ENCODE measurements at regions not wholly inside any gene's neighbourhood (a gene's known extent, or its start where the extent isn't known, plus 50 kb on each side); places are given as distances from the start of the nearest gene placed in this dataset.
A peak's percentile ranks its signal among the peaks of the same experiment; 100 is the strongest.

DNA sequence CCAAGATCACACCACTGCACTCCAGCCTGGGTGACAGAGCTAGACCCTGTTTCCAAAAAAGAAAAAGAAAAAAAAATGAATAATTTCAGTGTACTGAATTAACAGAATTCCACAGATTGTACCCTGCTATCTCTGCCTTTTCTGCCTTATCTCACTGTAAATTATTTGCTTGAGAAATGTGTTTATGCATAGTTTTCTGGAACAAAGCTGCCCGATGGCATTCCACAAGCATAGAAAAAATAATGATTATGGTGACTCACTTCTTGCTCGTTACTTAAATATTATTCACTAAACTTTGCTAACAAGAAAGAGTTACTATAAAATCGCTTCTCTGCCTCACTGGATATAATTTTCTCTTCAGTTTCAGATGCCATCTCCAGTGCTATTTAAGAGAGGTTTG is 88.7 kb upstream of the FAM169A start:
- DNase-seq (ENCODE audit: low spot score): no peak

GRCh38 chr5:74953937-74954720 is 87.9 kb upstream of the FAM169A start:
- no peak for DNase-seq (ENCODE audit: low spot score)

- DNase-seq (ENCODE audit: low spot score): no peak
Observed at GRCh38 chr5:74953554-74953936, 87.4 kb upstream of the FAM169A start.

GRCh38 chr5:74952406-74952805 is 86.2 kb upstream of the FAM169A start:
- DNase-seq (ENCODE audit: low spot score): no peak

- DNase-seq (ENCODE audit: low spot score): no peak
Observed at GRCh38 chr5:74951865-74952264, 85.7 kb upstream of the FAM169A start.

DNA sequence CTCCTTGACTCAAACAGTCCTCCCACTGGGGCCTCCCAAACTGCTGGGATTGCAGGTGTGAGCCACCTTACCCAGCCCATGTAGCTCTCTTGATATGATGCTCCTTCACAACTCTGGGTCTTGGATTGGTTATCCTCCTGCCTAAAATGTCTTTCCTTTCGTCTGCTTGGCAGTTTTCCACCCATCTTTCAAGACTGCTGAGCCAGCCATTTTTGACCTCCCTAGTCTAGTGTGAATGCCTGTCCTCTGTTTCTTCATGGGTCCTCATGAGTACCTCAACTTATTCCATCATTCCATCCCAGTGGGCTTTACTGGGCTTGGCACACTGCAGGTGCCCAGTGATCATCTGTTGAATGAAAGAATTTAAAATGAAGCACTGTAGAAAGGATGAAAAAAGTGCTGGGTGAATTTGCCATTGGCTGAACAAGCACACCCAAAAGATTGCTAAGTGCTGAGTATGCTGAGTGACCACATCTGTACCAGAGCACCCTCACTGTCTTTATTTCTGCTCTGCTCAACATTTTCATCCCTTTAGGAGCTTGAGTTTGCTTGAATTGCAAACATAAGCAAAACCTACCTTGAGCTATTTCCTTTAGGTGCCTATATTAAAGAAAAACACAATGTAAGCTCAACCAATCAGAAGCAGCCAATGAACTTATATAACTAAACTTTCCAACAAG is 84.8 kb upstream of the FAM169A start:
- DNase-seq (ENCODE audit: low spot score): no peak

DNA sequence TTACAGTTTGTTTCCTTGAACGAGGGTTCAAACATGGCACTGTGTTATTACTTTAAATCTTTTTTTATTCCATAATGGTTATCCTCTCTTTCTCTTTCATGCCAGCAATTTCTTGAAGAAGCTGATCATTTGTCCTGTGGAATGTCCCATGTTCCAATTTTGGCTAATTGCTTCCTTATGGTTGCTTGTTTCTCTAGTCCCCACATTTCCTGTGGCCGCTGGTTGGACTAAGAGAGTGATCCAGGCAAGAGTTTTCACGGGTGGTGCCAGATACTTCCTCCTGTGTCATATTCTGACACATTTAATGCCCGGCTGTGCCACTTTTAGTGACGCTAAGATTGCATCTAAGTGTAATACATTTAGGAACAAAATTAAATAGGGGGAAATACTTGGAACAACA is 83.8 kb upstream of the FAM169A start:
- DNase-seq (ENCODE audit: low spot score): no peak

- DNase-seq (ENCODE audit: low spot score): no peak
Observed at GRCh38 chr5:74948031-74948546, 81.9 kb upstream of the FAM169A start.

DNA sequence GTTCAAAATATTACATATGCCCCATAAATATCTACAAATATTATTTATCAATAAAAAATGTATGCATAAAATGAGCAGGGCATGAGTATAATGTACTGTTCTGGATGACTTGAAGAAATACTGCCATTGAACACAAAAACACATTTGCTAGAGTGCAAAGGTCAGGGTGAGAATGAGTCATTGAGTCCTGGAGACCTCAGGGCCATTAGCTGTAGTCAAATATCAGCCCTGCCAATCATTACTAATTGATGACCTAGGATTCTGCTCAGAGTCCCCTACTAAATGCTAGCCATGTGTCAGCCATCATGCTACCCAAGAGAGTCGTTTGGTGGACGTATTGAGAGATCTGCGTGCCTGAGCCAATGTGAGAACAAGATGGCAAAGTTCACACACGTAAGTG is 80.3 kb upstream of the FAM169A start:
- no peak for DNase-seq (ENCODE audit: low spot score)

GRCh38 chr5:74945561-74946165 is 79.5 kb upstream of the FAM169A start:
- no peak for DNase-seq (ENCODE audit: low spot score)

DNA sequence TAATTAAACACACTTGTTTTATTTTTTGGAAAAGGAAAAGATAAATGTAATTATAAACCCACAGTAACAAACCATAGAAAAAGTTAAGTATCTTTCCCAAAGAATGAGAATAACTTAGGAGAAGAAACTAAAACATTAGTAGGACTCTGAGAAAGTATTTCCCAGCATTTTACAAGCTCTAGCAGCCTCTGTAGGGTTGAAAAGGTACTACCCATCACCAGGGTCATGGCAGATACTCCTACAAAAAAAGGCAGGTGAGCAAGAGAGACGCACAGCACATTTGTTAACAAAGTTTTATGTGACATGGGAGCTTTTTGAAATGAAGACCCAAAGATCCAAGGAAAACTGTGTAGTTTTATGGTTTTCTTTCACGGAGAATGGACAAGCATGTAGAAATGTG is 77.7 kb upstream of the FAM169A start:
- no peak for DNase-seq (ENCODE audit: low spot score)

GRCh38 chr5:74942622-74943286 is 76.6 kb upstream of the FAM169A start:
- DNase-seq (ENCODE audit: low spot score): no peak

DNA sequence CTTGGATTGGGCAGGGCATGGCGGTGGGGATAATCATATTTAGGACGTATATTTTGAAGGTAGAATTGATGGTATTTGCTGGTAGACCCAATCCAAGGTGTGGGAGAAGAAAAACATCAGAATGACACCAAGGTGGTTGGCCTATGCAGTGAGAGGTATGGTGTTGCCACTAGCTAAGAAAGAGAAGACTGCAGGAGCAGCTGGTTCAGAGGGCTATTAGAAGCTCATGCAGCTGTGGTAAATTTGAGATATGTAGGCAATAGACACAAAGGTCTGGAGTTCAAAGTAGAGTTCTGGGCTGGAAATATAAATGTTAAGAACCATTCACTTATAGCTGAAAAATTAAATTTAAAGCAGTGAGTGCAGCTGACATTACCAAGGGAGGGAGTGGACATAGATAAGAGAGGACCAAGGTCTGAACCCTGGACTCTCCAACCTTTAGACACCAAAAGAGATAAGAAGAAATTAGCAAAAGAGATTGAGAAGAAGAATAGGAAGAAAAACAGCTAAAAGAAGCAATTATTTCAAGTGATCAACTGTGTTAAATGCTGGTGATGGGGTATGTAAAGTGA is 74.7 kb upstream of the FAM169A start:
- DNase-seq (ENCODE audit: low spot score): no peak

DNA sequence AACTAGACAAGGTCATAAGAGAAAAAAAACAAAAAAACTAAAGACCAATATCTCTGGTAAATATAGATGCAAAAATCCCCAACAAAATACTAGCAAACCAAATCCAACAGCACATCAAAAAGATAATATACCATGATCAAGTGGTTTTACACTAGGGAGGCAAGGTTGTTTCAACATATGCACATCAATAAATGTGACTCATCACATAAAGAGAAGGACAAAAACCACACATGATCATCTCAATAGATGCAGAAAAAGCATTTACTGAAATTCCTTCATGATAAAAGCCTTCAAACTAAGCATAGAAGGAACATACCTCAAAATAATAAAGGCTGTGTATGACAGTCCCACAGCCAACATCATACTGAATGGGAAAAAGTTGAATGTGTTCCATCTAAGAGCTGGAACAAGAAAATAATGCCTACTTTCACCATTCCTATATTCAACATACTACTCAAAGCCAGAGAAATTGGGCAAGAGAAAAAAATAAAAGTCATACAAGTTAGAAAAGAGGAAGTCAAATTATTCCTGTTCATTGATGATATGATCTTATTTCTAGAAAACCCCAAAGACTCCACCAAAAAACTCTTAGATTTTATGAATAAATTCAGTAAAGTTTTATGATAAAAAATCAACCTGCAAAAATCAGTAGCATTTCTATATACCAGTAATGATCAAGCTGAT is 72.2 kb upstream of the FAM169A start:
- no peak for DNase-seq (ENCODE audit: low spot score)

DNA sequence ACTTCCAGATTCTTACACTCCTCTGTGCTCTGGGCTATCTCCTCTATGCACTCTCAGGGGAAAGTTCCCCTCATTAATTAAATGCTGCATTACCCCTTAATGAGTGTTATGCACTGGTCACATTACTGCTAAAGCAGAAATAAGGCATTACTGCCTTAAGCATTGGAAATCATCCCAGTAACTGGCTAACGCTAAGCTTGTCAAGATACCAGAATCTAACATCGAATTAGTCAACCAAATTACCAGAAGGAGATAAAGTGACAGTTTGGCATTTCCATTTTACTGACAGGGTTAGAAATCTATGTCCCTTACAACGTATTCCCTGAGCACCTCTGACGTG is 69.5 kb upstream of the FAM169A start:
- no peak for DNase-seq (ENCODE audit: low spot score)

DNA sequence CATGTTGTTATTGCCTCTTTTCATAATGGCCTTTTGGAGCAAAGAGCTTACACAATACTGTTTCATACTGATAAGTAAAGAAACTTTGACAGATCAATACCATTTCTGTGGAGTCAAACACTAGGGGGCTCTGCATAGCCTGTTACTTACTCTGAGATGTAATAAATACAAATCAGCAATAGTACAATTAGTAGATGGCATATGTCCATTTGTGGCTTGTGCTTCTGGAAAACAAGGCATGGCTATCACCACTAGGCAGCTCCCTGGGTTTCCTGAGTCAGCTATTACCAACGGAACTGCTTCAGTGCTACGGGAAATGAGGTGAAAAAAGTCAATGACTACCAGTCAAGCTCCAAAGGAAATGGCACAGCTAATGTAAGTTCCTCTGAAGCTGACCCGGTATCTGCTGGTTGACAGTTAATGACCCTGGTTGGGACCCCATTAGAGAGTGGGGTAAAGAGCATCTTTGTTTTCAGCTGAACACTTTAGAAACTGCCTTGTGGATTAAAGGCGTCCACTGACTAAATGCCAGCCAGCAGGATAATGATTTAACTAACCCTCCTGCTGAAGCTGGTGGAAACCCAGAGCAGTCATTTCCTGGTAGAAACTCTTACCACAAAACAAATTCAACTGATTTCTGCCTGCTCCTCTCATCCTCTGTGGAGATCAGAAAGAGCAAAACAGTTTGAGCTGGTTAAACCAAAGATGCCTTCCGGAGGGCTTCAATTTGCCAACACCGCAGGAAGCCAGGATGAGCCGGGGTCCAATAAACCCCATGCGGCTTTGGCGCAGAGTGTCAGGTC is 69.0 kb upstream of the FAM169A start:
- peak; percentile 8 for DNase-seq (ENCODE audit: low spot score)

GRCh38 chr5:74927336-74927735 is 61.1 kb upstream of the FAM169A start:
- DNase-seq (ENCODE audit: low spot score): no peak

- peak; percentile 78 for DNase-seq (ENCODE audit: low spot score)
Observed at GRCh38 chr5:74919487-74919886, 53.3 kb upstream of the FAM169A start.

DNA sequence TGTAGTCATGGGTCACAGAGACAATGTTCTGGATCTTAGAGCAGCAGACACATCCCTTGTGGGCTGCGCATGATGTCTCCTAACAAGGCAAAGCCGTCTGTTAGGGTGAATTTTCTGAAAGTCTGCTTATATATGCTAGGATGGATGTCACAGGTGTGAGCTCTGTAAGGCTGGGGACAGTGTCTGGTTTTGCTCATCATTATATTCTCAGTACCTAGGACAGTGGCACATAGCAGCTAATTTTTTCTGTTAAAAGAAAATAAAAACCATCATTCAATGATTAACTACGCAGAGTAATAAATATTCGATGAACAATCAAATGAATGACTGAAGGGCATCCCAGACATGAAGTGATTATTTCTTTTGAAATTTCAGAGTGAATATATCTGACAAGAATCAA is 52.9 kb upstream of the FAM169A start:
- no peak for DNase-seq (ENCODE audit: low spot score)

- no peak for DNase-seq (ENCODE audit: low spot score)
Observed at GRCh38 chr5:74918232-74918669, 52.1 kb upstream of the FAM169A start.
